ENCODE measurements at regions not wholly inside any gene's neighbourhood (a gene's known extent, or its start where the extent isn't known, plus 50 kb on each side); places are given as distances from the start of the nearest gene placed in this dataset.

- TF ChIP-seq CTCF (IDR thresholded peaks at IDR 0.05) (no peak), POLR2A (IDR thresholded peaks at IDR 0.05) (no peak)
Measured at GRCh38 chr14:87063181-87063580, 929.8 kb downstream of the GALC start.

All from right lobe of liver (tissue), 4 donors.